OCI-LY7 (cell line): ENCODE measurements at regions not wholly inside any gene's neighbourhood (a gene's known extent, or its start where the extent isn't known, plus 50 kb on each side); places are given as distances from the start of the nearest gene placed in this dataset.

ENCODE experiments used
- BruUV-seq: library from RNA; stranded (reverse); fragments of 400-500 nt; replicated peaks from 2 replicates; lab custom pipeline; 2021; lab: Mats Ljungman, UMichigan
- CTCF ChIA-PET: fragments of 300-600 bp; sonication (Branson Sonifier 250); formaldehyde crosslinking; loops from one replicate; lab custom pipeline; 2022; ENCODE audit warnings: antibody characterized with exemption; ENCODE audit not compliant: unreplicated experiment; lab: Charles Lee
- POLR2A ChIA-PET: fragments of 300-600 bp; sonication (Branson Sonifier 250); formaldehyde crosslinking; loops from one replicate; lab custom pipeline; 2022; ENCODE audit warnings: antibody characterized with exemption; lab: Charles Lee
- DNase-seq: peaks from one replicate; pipeline ENCODE4 v3.0.0-alpha.2; 2015; ENCODE audit warnings: low spot score
- H2AFZ ChIP-seq: fragments of 200-600 bp; sonication (generic), shearing (Covaris generic); 2 replicates; pipeline ENCODE4 v1.6.1; 2014; ENCODE audit warnings: mild to moderate bottlenecking, antibody characterized with exemption, low read length, moderate library complexity
- H3K27ac ChIP-seq: fragments of 200-600 bp; sonication (generic); 2 replicates; pipeline ENCODE4 v1.5.1; 2014; ENCODE audit warnings: mixed run types, low read depth, mild to moderate bottlenecking, moderate library complexity, low read length, inconsistent platforms; ENCODE audit not compliant: poor library complexity, severe bottlenecking
- H3K36me3 ChIP-seq: fragments of 200-600 bp; sonication (generic); 2 replicates; pipeline ENCODE4 v1.6.1; 2014; ENCODE audit warnings: mild to moderate bottlenecking, antibody characterized with exemption, low read length, moderate library complexity, mixed read lengths; ENCODE audit not compliant: insufficient read depth
- H3K4me1 ChIP-seq: fragments of 200-600 bp; sonication (generic); 2 replicates; pipeline ENCODE4 v1.5.1; 2014; ENCODE audit warnings: mild to moderate bottlenecking, low read length; ENCODE audit not compliant: insufficient read depth, poor library complexity, severe bottlenecking
- H3K4me2 ChIP-seq: fragments of 200-600 bp; sonication (generic); 2 replicates; pipeline ENCODE4 v1.6.1; 2014; ENCODE audit warnings: mild to moderate bottlenecking, low read length
- H3K4me3 ChIP-seq: fragments of 200-600 bp; sonication (generic); 2 replicates; pipeline ENCODE4 v1.5.1; 2014; ENCODE audit warnings: mild to moderate bottlenecking, low read depth, low read length; ENCODE audit not compliant: poor library complexity, severe bottlenecking
- H3K79me2 ChIP-seq: fragments of 200-600 bp; sonication (generic); 2 replicates; pipeline ENCODE4 v1.6.1; 2016; ENCODE audit warnings: low read depth, mild to moderate bottlenecking, low read length, moderate library complexity, mixed read lengths; ENCODE audit not compliant: insufficient read depth
- H3K9me2 ChIP-seq: fragments of 200-600 bp; sonication (generic); 2 replicates; pipeline ENCODE4 v1.6.1; 2016; ENCODE audit warnings: mild to moderate bottlenecking, low read length, mixed read lengths; ENCODE audit not compliant: insufficient read depth
- H3K9me3 ChIP-seq: fragments of 200-600 bp; sonication (generic); 2 replicates; pipeline ENCODE4 v1.6.1; 2014; ENCODE audit warnings: mild to moderate bottlenecking, mixed run types, low read length, mixed read lengths
- H4K20me1 ChIP-seq: fragments of 200-600 bp; sonication (generic); 2 replicates; pipeline ENCODE4 v1.6.1; 2014; ENCODE audit warnings: mild to moderate bottlenecking, antibody characterized with exemption, low read length, moderate library complexity, mixed read lengths; ENCODE audit not compliant: insufficient read depth
- CTCF ChIP-seq: fragments of 200-600 bp; sonication (generic); conservative IDR thresholded peaks from 2 replicates; pipeline ENCODE4 v1.5.1; 2014; ENCODE audit warnings: mild to moderate bottlenecking, antibody characterized with exemption, low read length, moderate library complexity, mixed read lengths
- EZH2phosphoT487 ChIP-seq: fragments of 200-600 bp; sonication (generic); IDR thresholded peaks from 2 replicates; pipeline ENCODE4 v1.6.1; 2018; ENCODE audit warnings: low read depth, borderline replicate concordance, mild to moderate bottlenecking, mixed run types, antibody characterized with exemption, low read length, moderate library complexity, mixed read lengths
- intact Hi-C: fragments of 100-400 bp; cut with micrococcal nuclease; formaldehyde crosslinking; loops from one replicate; pipeline ENCODE4 v1.10.0; 2022; ENCODE audit not compliant: unreplicated experiment

GRCh38 chr5:144547098-144547499, 376.4 kb downstream of the KCTD16 start:
- H3K4me1 ChIP-seq: no peaks in the 10 kb centered on the region
- H3K36me3 ChIP-seq: no peaks in the 10 kb centered on the region
- BruUV-seq: no TSS peak
- H3K9me2 ChIP-seq: no peaks in the 10 kb centered on the region
- no peak overlapping the region for H3K4me2 ChIP-seq
- ChIA-PET POLR2A (no interaction called here), CTCF (no interaction called here)
- intact Hi-C loops: no loop called here
- H3K4me3 ChIP-seq: no peak overlapping the region
- no peaks in the 10 kb centered on the region for H3K9me3 ChIP-seq
- TF ChIP-seq CTCF (no peak), EZH2phosphoT487 (no peak)
- no peak overlapping the region for H2AFZ ChIP-seq
- no peaks in the 10 kb centered on the region for H3K79me2 ChIP-seq
- no peak for DNase-seq
- H3K27ac ChIP-seq: no peak overlapping the region
- H4K20me1 ChIP-seq: no peaks in the 10 kb centered on the region

GRCh38 chr5:144538845-144539244, 368.2 kb downstream of the KCTD16 start:
- DNase-seq: no peak
- H2AFZ ChIP-seq: no peak overlapping the region
- no peaks in the 10 kb centered on the region for H4K20me1 ChIP-seq
- BruUV-seq: no TSS peak
- H3K36me3 ChIP-seq: no peaks in the 10 kb centered on the region
- H3K4me1 ChIP-seq: no peaks in the 10 kb centered on the region
- H3K4me2 ChIP-seq: no peak overlapping the region
- no peak overlapping the region for H3K27ac ChIP-seq
- no peak for TF ChIP-seq EZH2phosphoT487
- TF ChIP-seq CTCF: no peak
- H3K9me2 ChIP-seq: no peaks in the 10 kb centered on the region
- no peak overlapping the region for H3K4me3 ChIP-seq
- ChIA-PET CTCF (no interaction called here), POLR2A (no interaction called here)
- intact Hi-C loops: no loop called here
- no peaks in the 10 kb centered on the region for H3K79me2 ChIP-seq
- no peaks in the 10 kb centered on the region for H3K9me3 ChIP-seq
